ENCODE measurements at regions not wholly inside any gene's neighbourhood (a gene's known extent, or its start where the extent isn't known, plus 50 kb on each side); places are given as distances from the start of the nearest gene placed in this dataset.

- TF ChIP-seq POLR2A (IDR thresholded peaks at IDR 0.05), result no peak
- no peak for TF ChIP-seq CTCF (IDR thresholded peaks at IDR 0.05)
Measured at GRCh38 chr13:29677627-29678026, 82.1 kb upstream of the SLC7A1 start.
